GM19035 (cell line): ENCODE measurements at regions not wholly inside any gene's neighbourhood (a gene's known extent, or its start where the extent isn't known, plus 50 kb on each side); places are given as distances from the start of the nearest gene placed in this dataset.
"Not testable (repeated sequence)": the region's sequence is repeated elsewhere in the genome, so short reads cannot be mapped to it uniquely, and the experiment has no call there.

ENCODE experiments used
- ATAC-seq: cut with Tn5 transposase; IDR thresholded peaks from one replicate; pipeline ENCODE4 v1.9.1; 2021; ENCODE audit not compliant: unreplicated experiment

- ATAC-seq: no peak
Measured at GRCh38 chr2:90209806-90210205, 1518.3 kb downstream of the RPIA start.

- ATAC-seq: not testable (repeated sequence)
Measured at GRCh38 chr2:90215880-90216279, 1524.4 kb downstream of the RPIA start.

GRCh38 chr2:90216801-90217200, 1525.3 kb downstream of the RPIA start:
- not testable (repeated sequence) for ATAC-seq

GRCh38 chr2:90218534-90218933, 1527.1 kb downstream of the RPIA start:
- ATAC-seq: not testable (repeated sequence)

GRCh38 chr2:90220623-90221299, 1529.3 kb downstream of the RPIA start:
- not testable (repeated sequence) for ATAC-seq

- ATAC-seq: no peak
Measured at GRCh38 chr2:90221300-90221651, 1529.8 kb downstream of the RPIA start.

GRCh38 chr2:90224767-90225166, 1533.3 kb downstream of the RPIA start:
- ATAC-seq: not testable (repeated sequence)

GRCh38 chr2:90226465-90227072, 1535.1 kb downstream of the RPIA start:
- not testable (repeated sequence) for ATAC-seq

- ATAC-seq: not testable (repeated sequence)
Measured at GRCh38 chr2:90231199-90231598, 1539.7 kb downstream of the RPIA start.

GRCh38 chr2:90235452-90235851, 1544.0 kb downstream of the RPIA start:
- not testable (repeated sequence) for ATAC-seq

- not testable (repeated sequence) for ATAC-seq
Measured at GRCh38 chr2:90237923-90238361, 1546.5 kb downstream of the RPIA start.

GRCh38 chr2:90238505-90239230, 1547.2 kb downstream of the RPIA start:
- ATAC-seq: not testable (repeated sequence)

- not testable (repeated sequence) for ATAC-seq
Measured at GRCh38 chr2:90239769-90240168, 1548.3 kb downstream of the RPIA start.

- not testable (repeated sequence) for ATAC-seq
Measured at GRCh38 chr2:90244902-90245765, 1553.7 kb downstream of the RPIA start.

- ATAC-seq: not testable (repeated sequence)
Measured at GRCh38 chr2:90248400-90248799, 1556.9 kb downstream of the RPIA start.

- not testable (repeated sequence) for ATAC-seq
Measured at GRCh38 chr2:90250350-90250749, 1558.9 kb downstream of the RPIA start.

GRCh38 chr2:90251576-90251975, 1560.1 kb downstream of the RPIA start:
- ATAC-seq: not testable (repeated sequence)

GRCh38 chr2:90253306-90253705, 1561.8 kb downstream of the RPIA start:
- ATAC-seq: not testable (repeated sequence)

- ATAC-seq: not testable (repeated sequence)
Measured at GRCh38 chr2:90266888-90267287, 1575.4 kb downstream of the RPIA start.

GRCh38 chr2:90287751-90288150, 1596.3 kb downstream of the RPIA start:
- not testable (repeated sequence) for ATAC-seq

- ATAC-seq: not testable (repeated sequence)
Measured at GRCh38 chr2:90288396-90288795, 1596.9 kb downstream of the RPIA start.
